WTC11 (cell line): ENCODE measurements at regions not wholly inside any gene's neighbourhood (a gene's known extent, or its start where the extent isn't known, plus 50 kb on each side); places are given as distances from the start of the nearest gene placed in this dataset.
A peak's percentile ranks its signal among the peaks of the same experiment; 100 is the strongest.

Source experiments
- ATAC-seq: fragments of 200-7000 bp; cut with Tn5 transposase; 2 replicates; pipeline ENCODE4 v1.10.0; 2021; ENCODE audit warnings: mild to moderate bottlenecking, moderate library complexity
- CTCF ChIA-PET: fragments of 300-600 bp; sonication (Branson Sonifier 250); formaldehyde crosslinking; loops from one replicate; lab custom pipeline; 2021; ENCODE audit warnings: antibody characterized with exemption; lab: Charles Lee
- POLR2A ChIA-PET: fragments of 350-600 bp; sonication (Branson Sonifier 250); formaldehyde crosslinking; loops from one replicate; lab custom pipeline; 2021; ENCODE audit warnings: antibody characterized with exemption; lab: Charles Lee
- DNase-seq: peaks from one replicate; pipeline ENCODE4 v3.0.0; 2021; ENCODE audit warnings: low spot score
- H3K27ac Mint-ChIP-seq: 2 replicates; pipeline ENCODE4 v1.8.0; 2021; ENCODE audit warnings: mixed read lengths
- H3K27me3 Mint-ChIP-seq: 2 replicates; pipeline ENCODE4 v1.8.0; 2021; ENCODE audit warnings: low read depth, mild to moderate bottlenecking, moderate library complexity, mixed read lengths
- H3K36me3 Mint-ChIP-seq: 2 replicates; pipeline ENCODE4 v1.8.0; 2021; ENCODE audit warnings: mixed read lengths
- H3K4me1 Mint-ChIP-seq: 2 replicates; pipeline ENCODE4 v1.8.0; 2022; ENCODE audit warnings: mixed read lengths
- H3K4me3 Mint-ChIP-seq: 2 replicates; pipeline ENCODE4 v1.8.0; 2021; ENCODE audit warnings: mild to moderate bottlenecking, moderate library complexity, mixed read lengths
- H3K9me3 Mint-ChIP-seq: 2 replicates; pipeline ENCODE4 v1.8.0; 2021; ENCODE audit warnings: mixed read lengths
- ELF4 ChIP-seq: sonication (generic); formaldehyde crosslinking; IDR thresholded peaks from 2 replicates; pipeline ENCODE4 v1.8.1; 2022; ENCODE audit warnings: low read depth, mild to moderate bottlenecking, moderate library complexity, missing genetic modification reagents
- ETV6 ChIP-seq: sonication (generic); formaldehyde crosslinking; IDR thresholded peaks from 2 replicates; pipeline ENCODE4 v1.8.1; 2022; ENCODE audit warnings: mild to moderate bottlenecking, missing genetic modification reagents
- FOXJ3 ChIP-seq: sonication (generic); formaldehyde crosslinking; IDR thresholded peaks from 2 replicates; pipeline ENCODE4 v1.9.0; 2021; ENCODE audit warnings: missing genetic modification reagents, mild to moderate bottlenecking, borderline replicate concordance
- GABPB1 ChIP-seq: sonication (generic); formaldehyde crosslinking; IDR thresholded peaks from 2 replicates; pipeline ENCODE4 v1.8.1; 2023; ENCODE audit warnings: mild to moderate bottlenecking, missing genetic modification reagents
- KAT7 ChIP-seq: sonication (generic); formaldehyde crosslinking; IDR thresholded peaks from 2 replicates; pipeline ENCODE4 v1.8.1; 2023; ENCODE audit warnings: missing genetic modification reagents, mild to moderate bottlenecking, borderline replicate concordance
- NR2C2 ChIP-seq: sonication (generic); formaldehyde crosslinking; IDR thresholded peaks from 2 replicates; pipeline ENCODE4 v1.8.0; 2022; ENCODE audit warnings: mild to moderate bottlenecking, missing genetic modification reagents
- NR3C1 ChIP-seq: sonication (generic); formaldehyde crosslinking; conservative IDR thresholded peaks from 2 replicates; pipeline ENCODE4 v1.8.1; 2023; ENCODE audit warnings: low read depth, mild to moderate bottlenecking, missing genetic modification reagents
- RELA ChIP-seq: sonication (generic); formaldehyde crosslinking; IDR thresholded peaks from 2 replicates; pipeline ENCODE4 v1.8.1; 2022; ENCODE audit warnings: missing genetic modification reagents, mild to moderate bottlenecking, borderline replicate concordance
- RORB ChIP-seq: fragments of 250-450 bp; sonication (Bioruptor Pico); IDR thresholded peaks from 2 replicates; pipeline ENCODE4 v1.9.0; 2021; ENCODE audit warnings: mild to moderate bottlenecking
- SP1 ChIP-seq: sonication (generic); formaldehyde crosslinking; conservative IDR thresholded peaks from 2 replicates; pipeline ENCODE4 v1.8.1; 2022; ENCODE audit warnings: missing genetic modification reagents
- ZNF138 ChIP-seq: sonication (generic); formaldehyde crosslinking; conservative IDR thresholded peaks from 2 replicates; pipeline ENCODE4 v1.8.1; 2022; ENCODE audit warnings: mild to moderate bottlenecking, moderate library complexity, missing genetic modification reagents
- ZNF263 ChIP-seq: sonication (generic); formaldehyde crosslinking; IDR thresholded peaks from 2 replicates; pipeline ENCODE4 v1.8.1; 2022; ENCODE audit warnings: low read depth, mild to moderate bottlenecking, moderate library complexity, missing genetic modification reagents
- ZNF416 ChIP-seq: fragments of 250-450 bp; sonication (Bioruptor Pico); IDR thresholded peaks from 2 replicates; pipeline ENCODE4 v1.9.0; 2021; ENCODE audit warnings: mild to moderate bottlenecking, inconsistent platforms
- TF ChIP-seq, protein P1 (sequence below): sonication (generic); formaldehyde crosslinking; IDR thresholded peaks from 2 replicates; pipeline ENCODE4 v1.8.0; 2022; ENCODE audit warnings: mild to moderate bottlenecking, missing genetic modification reagents
- TF ChIP-seq, protein P2 (sequence below): sonication (generic); formaldehyde crosslinking; IDR thresholded peaks from 2 replicates; pipeline ENCODE4 v1.8.1; 2022; ENCODE audit warnings: low read depth, mild to moderate bottlenecking, moderate library complexity, missing genetic modification reagents, borderline replicate concordance
- TF ChIP-seq, protein P3 (sequence below): fragments of 250-450 bp; sonication (Bioruptor Pico); IDR thresholded peaks from 2 replicates; pipeline ENCODE4 v1.9.0; 2021; ENCODE audit warnings: mild to moderate bottlenecking
- TF ChIP-seq, protein P4 (sequence below): sonication (generic); formaldehyde crosslinking; IDR thresholded peaks from 2 replicates; pipeline ENCODE4 v1.8.1; 2023; ENCODE audit warnings: mild to moderate bottlenecking, missing genetic modification reagents
- TF ChIP-seq, protein P5 (sequence below): sonication (generic); formaldehyde crosslinking; IDR thresholded peaks from 2 replicates; pipeline ENCODE4 v1.8.1; 2022; ENCODE audit warnings: missing genetic modification reagents, borderline replicate concordance

DNA sequence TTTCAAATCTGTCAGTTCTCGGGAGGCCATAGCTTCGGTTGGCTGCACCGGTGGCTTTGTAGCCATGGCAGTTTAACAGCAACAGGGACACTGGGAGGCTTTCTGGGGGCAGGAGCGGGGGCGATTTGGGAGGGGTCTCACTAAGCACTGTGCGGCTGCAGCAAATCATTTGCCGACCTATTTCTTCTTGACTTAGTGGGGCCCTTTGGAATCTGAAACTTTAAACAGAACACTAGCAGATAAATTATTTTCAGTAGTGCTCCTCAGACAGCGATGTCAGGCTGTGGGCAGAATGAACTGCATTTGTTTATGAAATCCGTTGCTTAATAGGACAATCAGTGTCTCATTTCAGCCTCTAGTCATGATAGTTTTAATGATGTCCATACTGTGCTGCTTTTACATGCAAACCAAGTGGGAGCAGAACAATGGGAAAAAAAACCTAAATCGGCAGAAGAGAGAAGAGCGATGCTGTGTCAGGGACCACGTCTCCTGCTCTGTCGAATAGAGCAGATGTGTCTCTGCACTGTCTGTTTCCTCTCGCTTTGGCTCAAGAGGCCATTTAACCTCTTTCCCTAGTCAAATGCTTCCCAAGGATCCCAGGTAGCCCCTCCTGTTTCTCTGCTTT, 211.9 kb downstream of the OLFM4 start:
- DNase-seq (no peak), ATAC-seq (peak; percentile 39; the same call in 1 of the 2 replicates)
- H3K36me3 Mint-ChIP-seq, result no peaks in the 10 kb centered on the region
- H3K4me3 Mint-ChIP-seq, result no peak overlapping the region
- H3K27me3 Mint-ChIP-seq, result peaks cover 3% of the 10 kb centered on the region
- no peaks in the 10 kb centered on the region for H3K9me3 Mint-ChIP-seq
- CTCF ChIA-PET, result no interaction called here
- H3K27ac Mint-ChIP-seq, result no peak overlapping the region
- no peak for TF ChIP-seq FOXJ3 (CRISPR knock-in tag)
- TF ChIP-seq RORB, result no peak
- no peak for TF ChIP-seq NR2C2 (CRISPR knock-in tag)
- TF ChIP-seq ZNF416, result no peak
- TF ChIP-seq, protein P1, sequence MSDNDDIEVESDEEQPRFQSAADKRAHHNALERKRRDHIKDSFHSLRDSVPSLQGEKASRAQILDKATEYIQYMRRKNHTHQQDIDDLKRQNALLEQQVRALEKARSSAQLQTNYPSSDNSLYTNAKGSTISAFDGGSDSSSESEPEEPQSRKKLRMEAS (CRISPR knock-in tag), result no peak
- no peak for TF ChIP-seq ZNF138 (CRISPR knock-in tag)
- TF ChIP-seq KAT7 (CRISPR knock-in tag), result no peak
- no peak for TF ChIP-seq ELF4
- TF ChIP-seq, protein P2, sequence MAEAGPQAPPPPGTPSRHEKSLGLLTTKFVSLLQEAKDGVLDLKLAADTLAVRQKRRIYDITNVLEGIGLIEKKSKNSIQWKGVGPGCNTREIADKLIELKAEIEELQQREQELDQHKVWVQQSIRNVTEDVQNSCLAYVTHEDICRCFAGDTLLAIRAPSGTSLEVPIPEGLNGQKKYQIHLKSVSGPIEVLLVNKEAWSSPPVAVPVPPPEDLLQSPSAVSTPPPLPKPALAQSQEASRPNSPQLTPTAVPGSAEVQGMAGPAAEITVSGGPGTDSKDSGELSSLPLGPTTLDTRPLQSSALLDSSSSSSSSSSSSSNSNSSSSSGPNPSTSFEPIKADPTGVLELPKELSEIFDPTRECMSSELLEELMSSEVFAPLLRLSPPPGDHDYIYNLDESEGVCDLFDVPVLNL (CRISPR knock-in tag), result no peak
- no peak for TF ChIP-seq ETV6 (CRISPR knock-in tag)
- no peak for TF ChIP-seq SP1
- TF ChIP-seq GABPB1 (CRISPR knock-in tag), result no peak
- TF ChIP-seq RELA (CRISPR knock-in tag), result no peak
- TF ChIP-seq, protein P3, sequence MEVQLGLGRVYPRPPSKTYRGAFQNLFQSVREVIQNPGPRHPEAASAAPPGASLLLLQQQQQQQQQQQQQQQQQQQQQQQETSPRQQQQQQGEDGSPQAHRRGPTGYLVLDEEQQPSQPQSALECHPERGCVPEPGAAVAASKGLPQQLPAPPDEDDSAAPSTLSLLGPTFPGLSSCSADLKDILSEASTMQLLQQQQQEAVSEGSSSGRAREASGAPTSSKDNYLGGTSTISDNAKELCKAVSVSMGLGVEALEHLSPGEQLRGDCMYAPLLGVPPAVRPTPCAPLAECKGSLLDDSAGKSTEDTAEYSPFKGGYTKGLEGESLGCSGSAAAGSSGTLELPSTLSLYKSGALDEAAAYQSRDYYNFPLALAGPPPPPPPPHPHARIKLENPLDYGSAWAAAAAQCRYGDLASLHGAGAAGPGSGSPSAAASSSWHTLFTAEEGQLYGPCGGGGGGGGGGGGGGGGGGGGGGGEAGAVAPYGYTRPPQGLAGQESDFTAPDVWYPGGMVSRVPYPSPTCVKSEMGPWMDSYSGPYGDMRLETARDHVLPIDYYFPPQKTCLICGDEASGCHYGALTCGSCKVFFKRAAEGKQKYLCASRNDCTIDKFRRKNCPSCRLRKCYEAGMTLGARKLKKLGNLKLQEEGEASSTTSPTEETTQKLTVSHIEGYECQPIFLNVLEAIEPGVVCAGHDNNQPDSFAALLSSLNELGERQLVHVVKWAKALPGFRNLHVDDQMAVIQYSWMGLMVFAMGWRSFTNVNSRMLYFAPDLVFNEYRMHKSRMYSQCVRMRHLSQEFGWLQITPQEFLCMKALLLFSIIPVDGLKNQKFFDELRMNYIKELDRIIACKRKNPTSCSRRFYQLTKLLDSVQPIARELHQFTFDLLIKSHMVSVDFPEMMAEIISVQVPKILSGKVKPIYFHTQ (CRISPR knock-in tag), result no peak
- TF ChIP-seq ZNF263 (CRISPR knock-in tag), result no peak
- TF ChIP-seq, all 79 proteins: peak for 0
- peaks cover 32% of the 10 kb centered on the region for H3K4me1 Mint-ChIP-seq
- POLR2A ChIA-PET, result no interaction called here

GRCh38 chr13:53241891-53242348, 213.3 kb downstream of the OLFM4 start:
- peaks cover 32% of the 10 kb centered on the region for H3K4me1 Mint-ChIP-seq

More at GRCh38 chr13:53241891-53242348, 213.3 kb downstream of the OLFM4 start:
- Mint-ChIP-seq H3K36me3 (no peaks in the 10 kb centered on the region), H3K9me3 (peaks cover 2% of the 10 kb centered on the region), H3K4me3 (no peak overlapping the region), H3K27ac (no peak overlapping the region), H3K27me3 (peaks cover 9% of the 10 kb centered on the region)
- CTCF ChIA-PET, result interaction anchor here (1.8 kb wide), 1 partner anchor 35 kb away, joined by 4 read pairs; no protein-coding TSS in a partner anchor
- ATAC-seq (no peak), DNase-seq (no peak)
- POLR2A ChIA-PET, result no interaction called here
- no peak for TF ChIP-seq RORB
- TF ChIP-seq, protein P4, sequence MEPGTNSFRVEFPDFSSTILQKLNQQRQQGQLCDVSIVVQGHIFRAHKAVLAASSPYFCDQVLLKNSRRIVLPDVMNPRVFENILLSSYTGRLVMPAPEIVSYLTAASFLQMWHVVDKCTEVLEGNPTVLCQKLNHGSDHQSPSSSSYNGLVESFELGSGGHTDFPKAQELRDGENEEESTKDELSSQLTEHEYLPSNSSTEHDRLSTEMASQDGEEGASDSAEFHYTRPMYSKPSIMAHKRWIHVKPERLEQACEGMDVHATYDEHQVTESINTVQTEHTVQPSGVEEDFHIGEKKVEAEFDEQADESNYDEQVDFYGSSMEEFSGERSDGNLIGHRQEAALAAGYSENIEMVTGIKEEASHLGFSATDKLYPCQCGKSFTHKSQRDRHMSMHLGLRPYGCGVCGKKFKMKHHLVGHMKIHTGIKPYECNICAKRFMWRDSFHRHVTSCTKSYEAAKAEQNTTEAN (CRISPR knock-in tag), result no peak
- TF ChIP-seq, protein P5, sequence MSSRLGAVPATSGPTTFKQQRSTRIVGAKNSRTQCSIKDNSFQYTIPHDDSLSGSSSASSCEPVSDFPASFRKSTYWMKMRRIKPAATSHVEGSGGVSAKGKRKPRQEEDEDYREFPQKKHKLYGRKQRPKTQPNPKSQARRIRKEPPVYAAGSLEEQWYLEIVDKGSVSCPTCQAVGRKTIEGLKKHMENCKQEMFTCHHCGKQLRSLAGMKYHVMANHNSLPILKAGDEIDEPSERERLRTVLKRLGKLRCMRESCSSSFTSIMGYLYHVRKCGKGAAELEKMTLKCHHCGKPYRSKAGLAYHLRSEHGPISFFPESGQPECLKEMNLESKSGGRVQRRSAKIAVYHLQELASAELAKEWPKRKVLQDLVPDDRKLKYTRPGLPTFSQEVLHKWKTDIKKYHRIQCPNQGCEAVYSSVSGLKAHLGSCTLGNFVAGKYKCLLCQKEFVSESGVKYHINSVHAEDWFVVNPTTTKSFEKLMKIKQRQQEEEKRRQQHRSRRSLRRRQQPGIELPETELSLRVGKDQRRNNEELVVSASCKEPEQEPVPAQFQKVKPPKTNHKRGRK (CRISPR knock-in tag), result no peak
- TF ChIP-seq ELF4, result no peak
- no peak for TF ChIP-seq NR3C1 (CRISPR knock-in tag)
- TF ChIP-seq ETV6 (CRISPR knock-in tag), result no peak
